AML-193 (cell line): ENCODE measurements at regions not wholly inside any gene's neighbourhood (a gene's known extent, or its start where the extent isn't known, plus 50 kb on each side); places are given as distances from the start of the nearest gene placed in this dataset.
"Not testable (repeated sequence)": the region's sequence is repeated elsewhere in the genome, so short reads cannot be mapped to it uniquely, and the experiment has no call there.

Experiments
- DNase-seq, 2 experiments: peaks; one replicate each; lab custom pipeline; 2025; lab: John Stamatoyannopoulos, UW

DNA sequence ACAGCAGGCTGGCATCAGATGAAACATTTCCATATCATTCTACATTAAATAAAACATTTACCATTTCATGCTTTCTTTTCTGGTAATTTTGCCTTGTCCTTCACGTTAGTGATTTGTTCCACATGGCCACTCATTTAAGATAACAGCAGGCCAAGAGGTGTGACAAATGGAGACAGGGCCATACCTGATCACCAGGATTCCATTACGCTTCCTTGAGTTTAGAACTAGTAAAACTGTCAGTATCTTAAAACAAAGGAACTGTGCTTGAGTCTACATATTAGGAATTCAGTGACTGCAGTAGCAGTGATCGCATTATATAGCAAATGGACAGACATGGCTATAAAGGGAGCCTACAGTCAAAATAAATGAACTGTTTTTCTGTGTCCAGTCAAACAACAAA lies 155.1 kb upstream of the FSHR start:
- DNase-seq, result no peak

GRCh38 chr2:49306925-49307324 lies 152.6 kb upstream of the FSHR start:
- DNase-seq, result no peak

DNA sequence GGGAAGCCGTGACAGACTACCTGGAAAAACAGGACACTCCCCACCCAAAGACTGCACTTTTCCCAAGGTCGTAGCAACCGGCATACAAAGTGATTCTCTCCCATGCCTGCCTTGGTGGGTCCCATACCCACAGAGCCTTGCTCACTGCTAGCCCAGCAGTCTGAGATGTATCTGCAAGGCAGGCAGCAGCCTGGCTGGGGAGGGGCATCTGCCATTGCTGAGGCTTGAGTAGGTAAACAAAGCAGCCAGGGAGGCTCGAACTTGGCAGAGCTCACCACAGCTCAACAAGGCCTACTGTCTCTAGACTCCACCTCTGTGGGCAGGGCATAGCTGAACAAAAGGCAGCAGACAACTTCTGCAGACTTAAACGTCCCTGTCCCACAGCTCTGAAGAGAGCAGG lies 144.4 kb upstream of the FSHR start:
- not testable (repeated sequence) for DNase-seq

DNA sequence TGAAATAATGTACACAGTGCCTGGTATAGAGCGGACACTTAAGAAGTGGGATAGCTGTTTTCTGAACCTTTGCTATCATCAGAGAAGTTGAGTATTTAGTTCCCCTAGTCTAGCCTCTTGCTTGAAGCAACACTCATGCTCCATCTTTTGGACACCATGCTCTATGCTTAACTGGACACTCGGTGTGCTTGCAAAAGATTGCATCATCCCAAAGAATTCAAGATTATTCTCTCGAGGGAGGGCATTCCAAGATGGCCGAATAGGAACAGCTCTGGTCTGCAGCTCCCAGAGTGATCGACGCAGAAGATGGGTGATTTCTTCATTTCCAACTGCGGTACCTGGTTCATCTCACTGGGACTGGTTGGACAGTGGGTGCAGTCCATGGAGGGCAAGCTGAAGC lies 143.9 kb upstream of the FSHR start:
- DNase-seq, result no peak

GRCh38 chr2:49296107-49296867 lies 142.0 kb upstream of the FSHR start:
- DNase-seq, result no peak

DNA sequence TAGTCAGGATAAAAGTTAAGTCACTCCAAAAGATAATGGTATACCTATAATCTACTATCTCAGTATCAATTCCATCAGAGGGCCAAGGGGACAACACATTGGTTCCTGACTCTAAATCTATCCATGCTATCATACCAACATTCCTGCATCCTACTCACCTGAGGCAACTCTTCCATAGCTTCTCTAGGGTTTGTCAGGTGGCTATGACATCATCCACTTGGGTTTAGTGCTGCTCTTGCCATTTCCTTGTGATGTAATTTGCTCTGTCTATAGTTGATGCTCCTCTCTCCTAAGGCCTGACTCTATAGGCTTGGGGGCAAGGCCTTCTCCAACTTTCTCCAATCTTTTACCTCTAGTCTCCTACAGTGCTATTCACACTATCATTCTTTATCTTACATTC lies 139.9 kb upstream of the FSHR start:
- DNase-seq, result no peak

DNA sequence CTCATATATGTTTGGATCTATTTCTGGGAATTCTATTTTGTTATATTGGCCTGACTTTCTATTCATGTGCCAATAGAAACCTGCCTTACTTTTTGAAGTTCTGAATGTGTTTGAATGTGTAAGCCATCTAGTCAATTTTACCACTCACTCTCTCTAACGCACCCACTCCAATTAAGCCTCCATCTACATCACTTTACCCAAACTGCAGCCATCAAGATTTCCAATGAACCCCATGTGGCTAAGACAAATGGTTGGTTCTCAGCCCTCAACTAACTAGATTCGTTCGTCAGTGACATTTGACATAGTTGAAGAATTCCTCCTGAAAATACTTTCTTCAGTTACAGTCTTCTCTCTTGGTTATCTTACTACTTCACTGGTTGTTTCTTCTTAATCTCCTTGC lies 137.3 kb upstream of the FSHR start:
- no peak for DNase-seq

GRCh38 chr2:49289711-49290110 lies 135.4 kb upstream of the FSHR start:
- no peak for DNase-seq

DNA sequence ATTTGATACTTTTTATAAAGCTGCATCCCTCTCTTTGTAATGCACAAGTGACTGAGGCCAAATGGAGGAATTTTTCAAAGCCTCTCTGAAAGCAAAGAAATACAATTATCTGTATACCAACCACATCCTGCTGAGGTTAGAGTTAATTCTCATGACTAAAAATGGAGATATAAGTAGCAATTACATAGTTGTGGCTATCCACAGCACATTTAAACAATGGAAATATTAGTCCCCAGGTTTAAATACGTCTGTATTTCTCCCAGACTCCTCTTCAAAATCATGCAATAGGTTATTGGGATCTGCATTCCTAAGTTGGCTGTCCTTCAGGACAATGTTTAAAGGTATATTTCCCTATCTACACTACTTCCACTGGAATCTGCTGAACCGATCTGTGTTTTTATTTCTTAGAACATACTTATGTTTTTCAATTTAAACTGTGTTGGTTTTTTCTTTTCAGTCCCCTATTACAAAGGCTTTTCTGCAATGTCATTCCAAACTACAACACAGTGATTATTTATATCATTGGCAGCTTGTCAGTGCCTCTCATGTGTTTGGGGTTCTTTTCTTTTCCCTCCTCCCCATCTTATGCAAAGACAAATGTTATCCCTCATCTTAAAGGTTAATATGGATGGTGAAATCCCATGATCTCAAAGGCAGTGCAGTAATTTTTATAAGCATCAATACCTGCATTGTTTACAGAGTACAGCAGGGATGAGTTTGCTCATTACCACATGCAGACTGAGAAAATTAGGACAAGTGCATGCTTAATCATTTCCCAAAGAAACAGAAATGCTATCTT lies 134.8 kb upstream of the FSHR start:
- DNase-seq, result no peak

DNA sequence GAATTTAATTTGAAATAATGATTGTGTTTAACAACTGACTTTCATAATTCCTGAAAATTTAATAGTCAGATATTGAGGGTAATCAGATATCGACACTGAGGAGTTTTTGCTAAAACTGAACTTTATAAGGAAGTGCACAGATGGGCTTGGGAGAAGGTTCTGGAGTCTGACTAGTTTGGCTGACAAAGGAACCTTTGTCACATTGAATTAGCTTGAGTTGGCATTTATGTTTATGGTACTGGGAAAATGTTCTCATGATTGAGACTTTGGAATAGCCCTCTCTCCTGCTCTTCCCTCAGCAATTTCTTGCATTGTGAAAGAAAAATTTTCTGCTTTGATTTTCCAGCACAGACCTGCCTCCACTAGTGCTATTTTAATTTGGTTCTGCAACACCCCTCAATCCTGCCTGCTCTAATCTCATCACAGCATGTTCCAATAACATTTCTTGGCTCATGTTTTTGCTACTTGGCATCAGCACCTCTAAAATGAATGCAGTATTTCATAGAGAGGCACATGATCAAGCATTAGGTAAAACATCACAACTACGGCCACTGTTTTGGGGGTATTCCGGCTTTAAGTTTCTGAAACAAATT lies 133.9 kb upstream of the FSHR start:
- DNase-seq, result no peak

- no peak for DNase-seq
These were observed 132.4 kb upstream of the FSHR start for GRCh38 chr2:49286726-49287125.

GRCh38 chr2:49286045-49286444 lies 131.7 kb upstream of the FSHR start:
- no peak for DNase-seq

DNA sequence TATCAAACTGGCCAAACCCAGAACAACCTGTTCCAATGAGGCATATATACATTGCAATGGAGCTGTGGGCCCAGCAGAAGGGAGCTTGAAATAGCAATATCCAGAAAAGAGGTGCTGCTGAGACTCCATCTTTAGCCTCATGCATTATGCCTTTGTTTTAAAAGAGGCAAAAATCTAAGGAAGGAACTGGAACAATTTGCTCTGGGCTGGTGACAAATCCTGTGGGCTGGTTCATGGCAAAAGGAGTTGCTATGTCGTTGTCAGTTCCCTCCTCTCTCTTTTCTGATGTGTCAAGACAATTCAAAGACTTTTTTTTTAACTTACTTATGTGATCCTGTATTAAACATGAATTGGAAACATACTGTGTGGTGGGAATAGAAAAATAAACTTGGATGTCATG lies 124.2 kb upstream of the FSHR start:
- no peak for DNase-seq

DNA sequence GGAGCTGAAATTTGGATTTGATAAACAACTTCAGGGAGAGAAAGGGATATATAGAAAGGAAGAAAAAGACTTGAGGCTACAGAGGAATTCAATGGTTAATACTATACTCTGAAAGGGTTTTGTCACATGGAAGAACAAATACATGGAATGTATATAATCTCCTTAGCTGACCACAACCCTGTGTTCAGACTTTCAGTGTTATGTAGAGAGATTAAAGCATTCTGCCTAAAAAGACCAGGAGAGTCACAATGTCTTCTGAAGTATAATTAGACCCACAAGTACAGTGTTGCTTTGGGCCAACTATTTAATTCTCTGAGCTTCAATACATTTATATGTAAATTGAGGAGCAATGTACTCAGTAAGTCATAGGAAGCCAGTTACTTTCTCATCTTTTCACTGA lies 123.8 kb upstream of the FSHR start:
- no peak for DNase-seq

GRCh38 chr2:49271060-49271606 lies 116.8 kb upstream of the FSHR start:
- no peak for DNase-seq

DNA sequence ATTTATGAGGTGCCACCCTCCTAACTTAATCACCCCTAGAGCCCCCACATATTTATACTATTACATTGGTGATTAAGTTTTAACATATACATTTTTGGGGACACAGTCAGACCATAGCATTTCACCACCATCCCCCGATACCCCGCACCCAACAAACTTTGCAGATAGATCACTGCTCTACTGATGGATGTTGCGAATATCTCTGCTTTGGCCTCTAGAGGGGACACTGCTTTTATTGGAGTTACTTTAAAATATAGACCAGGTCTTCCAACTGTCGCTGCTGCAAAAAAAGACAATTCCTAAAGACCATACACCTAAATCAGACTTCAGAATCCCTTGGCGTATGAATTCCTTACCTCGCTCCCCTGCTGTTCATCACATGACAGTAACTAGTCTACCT lies 115.8 kb upstream of the FSHR start:
- DNase-seq, result no peak

- DNase-seq, result no peak
These were observed 111.2 kb upstream of the FSHR start for GRCh38 chr2:49265471-49265870.

- DNase-seq, result no peak
These were observed 108.7 kb upstream of the FSHR start for GRCh38 chr2:49262801-49263560.

GRCh38 chr2:49261781-49262180 lies 107.5 kb upstream of the FSHR start:
- DNase-seq, result no peak

DNA sequence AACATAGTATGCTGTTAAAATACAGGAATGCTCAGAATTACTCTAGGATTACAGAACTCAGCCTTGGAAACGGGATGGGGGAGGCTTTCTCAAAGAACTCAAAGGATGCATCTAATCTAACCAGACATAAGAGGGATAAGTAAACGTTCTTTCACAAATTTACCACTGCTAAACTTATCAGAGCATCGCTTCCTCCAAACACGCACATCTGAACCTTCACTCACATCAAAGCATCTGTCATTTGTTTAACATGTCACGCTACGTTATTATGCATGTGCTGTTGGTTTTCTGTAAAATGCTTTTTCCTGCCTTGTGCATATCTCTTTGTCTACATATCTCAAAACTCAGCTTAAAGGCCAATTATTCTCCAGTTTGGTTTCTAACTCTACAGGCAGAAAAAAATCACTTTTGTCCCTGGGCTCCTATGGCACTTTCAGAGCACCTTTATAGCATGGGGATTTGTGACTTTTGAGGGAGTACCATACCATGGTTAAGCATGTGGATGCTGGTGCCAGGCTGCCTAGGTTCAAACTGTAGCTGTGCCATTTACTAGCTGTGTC lies 106.7 kb upstream of the FSHR start:
- no peak for DNase-seq

- no peak for DNase-seq
These were observed 105.6 kb upstream of the FSHR start for GRCh38 chr2:49259926-49260325.
